Stimulated activated effector memory CD8-positive, alpha-beta T cell treated with anti-CD3 and anti-CD28 coated beads, Interleukin-12 subunit alpha, Interleukin-12 subunit beta, amount 100 ng/mL, for 72 hours (primary cell): ENCODE measurements at regions not wholly inside any gene's neighbourhood (a gene's known extent, or its start where the extent isn't known, plus 50 kb on each side); places are given as distances from the start of the nearest gene placed in this dataset.

Experiments
- ATAC-seq: fragments of 150-1000 bp; cut with Tn5 transposase; 2 replicates; pipeline ENCODE4 v1.10.0; 2021
- DNase-seq, 2 donors: peaks; one replicate each; pipeline ENCODE4 v3.0.0; 2021 to 2022; ENCODE audit warnings: low spot score in 2 of 2
- H3K27ac Mint-ChIP-seq: one replicate; pipeline ENCODE4 v1.8.0; 2022; ENCODE audit warnings: mild to moderate bottlenecking, mixed read lengths
- H3K36me3 Mint-ChIP-seq: one replicate; pipeline ENCODE4 v1.8.0; 2022; ENCODE audit warnings: mild to moderate bottlenecking, mixed read lengths
- H3K4me1 Mint-ChIP-seq: one replicate; pipeline ENCODE4 v1.8.0; 2022; ENCODE audit warnings: mixed read lengths
- H3K4me3 Mint-ChIP-seq: one replicate; pipeline ENCODE4 v1.8.0; 2022; ENCODE audit warnings: mild to moderate bottlenecking, mixed read lengths
- H3K9me3 Mint-ChIP-seq: one replicate; pipeline ENCODE4 v1.8.0; 2022; ENCODE audit warnings: mixed read lengths

DNA sequence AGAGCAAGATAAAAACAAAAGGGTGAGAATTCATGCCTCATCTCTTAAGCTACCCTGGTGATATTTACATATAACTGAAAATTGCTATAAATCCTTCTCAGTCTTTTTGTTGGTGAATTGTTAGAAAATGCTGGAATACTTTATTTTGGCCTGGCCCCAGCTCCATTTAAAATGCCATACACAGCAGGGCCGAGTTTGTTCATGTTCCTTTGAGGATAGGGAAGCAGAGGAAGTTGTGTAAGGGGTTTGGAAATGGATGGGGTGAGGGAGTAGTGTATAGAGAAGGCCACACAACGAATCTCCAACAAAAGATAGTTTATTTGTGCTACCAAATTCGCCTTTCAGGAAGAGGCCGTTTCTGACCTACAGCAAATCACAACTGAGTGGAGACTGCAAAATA is 78.6 kb upstream of the ADAMTS9 start:
- ATAC-seq (no peak), DNase-seq (no peak)
- H3K9me3 Mint-ChIP-seq: peaks cover 2% of the 10 kb centered on the region
- H3K4me3 Mint-ChIP-seq: no peak overlapping the region
- no peaks in the 10 kb centered on the region for H3K36me3 Mint-ChIP-seq
- H3K27ac Mint-ChIP-seq: no peak overlapping the region
- no peaks in the 10 kb centered on the region for H3K4me1 Mint-ChIP-seq

DNA sequence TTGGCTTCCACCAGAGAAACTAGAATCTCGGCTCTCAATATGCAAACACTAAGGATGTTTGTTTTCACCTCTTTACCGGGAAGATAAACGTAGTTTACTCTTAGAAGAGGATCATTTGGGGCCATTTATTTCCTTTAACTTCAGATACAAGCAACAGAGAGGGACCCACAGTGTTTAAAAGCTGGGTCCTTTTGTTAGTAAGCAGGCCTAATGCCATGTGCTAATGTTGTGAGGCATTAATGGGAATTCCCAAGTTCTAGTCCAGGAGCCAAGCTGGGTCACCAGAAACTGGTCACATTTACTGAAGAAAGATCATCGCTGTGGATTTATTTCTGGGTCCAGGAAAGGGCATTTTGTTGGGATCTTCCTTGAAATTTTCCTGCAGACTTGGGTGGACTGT is 78.1 kb upstream of the ADAMTS9 start:
- DNase-seq (no peak), ATAC-seq (no peak)
- H3K27ac Mint-ChIP-seq: no peak overlapping the region
- H3K4me1 Mint-ChIP-seq: no peaks in the 10 kb centered on the region
- H3K4me3 Mint-ChIP-seq: no peak overlapping the region
- H3K36me3 Mint-ChIP-seq: no peaks in the 10 kb centered on the region
- peaks cover 3% of the 10 kb centered on the region for H3K9me3 Mint-ChIP-seq

DNA sequence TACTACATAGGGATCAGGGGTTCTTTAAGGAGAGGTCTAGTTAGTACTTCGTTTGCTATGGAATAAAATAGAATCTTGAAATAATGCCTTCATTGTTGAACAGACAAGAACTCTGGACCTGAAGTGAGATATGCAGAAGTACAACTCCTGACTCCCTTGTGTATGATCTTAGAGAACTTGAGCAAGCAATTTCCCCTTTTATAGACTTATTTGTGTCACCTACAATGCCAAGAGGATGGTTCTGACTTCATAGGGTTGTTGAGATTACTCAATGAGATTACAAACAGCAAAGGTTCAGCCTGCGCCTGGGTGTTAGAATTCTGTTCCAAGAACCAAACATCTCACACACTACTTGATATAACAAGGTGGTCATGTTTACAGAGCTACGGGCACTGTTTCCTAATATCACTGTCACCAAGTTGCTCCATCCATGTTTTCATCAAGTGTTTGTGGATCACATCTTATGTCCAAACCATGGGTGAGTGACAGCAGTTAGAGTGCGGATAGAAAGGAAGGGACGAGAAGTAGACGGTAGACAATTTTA is 76.7 kb upstream of the ADAMTS9 start:
- Mint-ChIP-seq H3K9me3 (peaks cover 3% of the 10 kb centered on the region), H3K36me3 (no peaks in the 10 kb centered on the region), H3K4me1 (no peaks in the 10 kb centered on the region), H3K27ac (no peak overlapping the region), H3K4me3 (no peak overlapping the region)
- no peak for ATAC-seq
- DNase-seq: no peak

DNA sequence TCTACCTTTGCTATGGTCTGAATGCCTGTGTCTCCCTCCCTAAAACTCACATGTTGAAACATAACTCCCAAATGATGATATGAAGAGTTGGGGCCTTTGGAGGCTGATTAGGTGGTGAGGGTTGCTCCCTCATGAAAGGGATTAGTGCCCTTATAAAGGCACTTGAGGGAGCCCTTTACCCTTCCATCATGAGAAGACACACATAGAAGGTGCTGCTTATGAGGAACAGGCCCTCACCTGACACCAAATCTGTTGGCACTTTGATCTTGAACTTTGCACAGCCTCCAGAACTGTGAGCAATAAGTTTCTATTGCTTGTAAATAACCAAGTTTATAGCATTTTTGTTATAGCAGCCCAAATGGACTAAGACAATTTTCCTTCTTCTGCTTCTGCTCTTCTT is 76.2 kb upstream of the ADAMTS9 start:
- ATAC-seq (no peak), DNase-seq (no peak)
- no peak overlapping the region for H3K27ac Mint-ChIP-seq
- H3K9me3 Mint-ChIP-seq: peaks cover 3% of the 10 kb centered on the region
- H3K36me3 Mint-ChIP-seq: no peaks in the 10 kb centered on the region
- H3K4me3 Mint-ChIP-seq: no peak overlapping the region
- no peaks in the 10 kb centered on the region for H3K4me1 Mint-ChIP-seq

DNA sequence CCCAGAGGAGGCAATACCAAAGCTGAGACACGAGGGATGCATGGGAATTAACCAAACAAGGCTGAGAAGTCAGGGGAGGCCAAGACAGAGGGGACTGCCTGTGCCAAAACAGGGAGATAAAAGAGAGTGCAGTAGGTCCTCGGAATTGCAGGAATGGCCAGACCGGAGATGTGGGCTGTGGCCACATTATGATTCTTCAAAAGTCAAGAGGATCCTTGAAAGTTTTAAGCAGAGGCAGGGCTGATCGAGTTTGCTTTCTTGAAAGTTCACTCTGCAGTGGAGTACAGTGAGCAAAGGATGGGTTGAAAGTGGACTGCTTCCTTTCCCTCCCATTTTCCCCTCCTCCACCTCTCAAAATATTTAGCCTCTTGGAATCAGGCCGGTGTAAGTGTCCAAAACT is 73.9 kb upstream of the ADAMTS9 start:
- no peak overlapping the region for H3K4me3 Mint-ChIP-seq
- no peaks in the 10 kb centered on the region for H3K4me1 Mint-ChIP-seq
- ATAC-seq (no peak), DNase-seq (no peak)
- peaks cover 3% of the 10 kb centered on the region for H3K9me3 Mint-ChIP-seq
- H3K36me3 Mint-ChIP-seq: no peaks in the 10 kb centered on the region
- H3K27ac Mint-ChIP-seq: no peak overlapping the region

DNA sequence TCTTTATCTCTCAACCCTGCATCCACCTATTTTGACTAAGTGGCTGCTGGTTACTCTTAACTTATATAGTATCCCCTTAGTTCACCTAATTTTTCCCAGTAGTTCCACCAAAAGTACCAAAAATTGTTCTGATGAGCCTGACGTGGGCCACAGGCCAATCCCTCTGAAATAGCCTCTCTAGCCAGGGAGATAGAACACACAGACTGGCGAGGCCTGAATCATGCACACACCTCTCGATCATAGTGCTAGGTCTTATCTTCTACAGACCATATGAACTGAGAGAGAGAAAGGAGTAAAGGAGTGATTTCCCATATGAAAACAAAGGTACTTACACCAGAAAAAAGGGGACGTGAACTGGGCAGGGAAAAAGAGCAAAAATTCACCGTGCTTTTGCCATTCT is 72.5 kb upstream of the ADAMTS9 start:
- Mint-ChIP-seq H3K9me3 (peaks cover 3% of the 10 kb centered on the region), H3K4me3 (no peak overlapping the region), H3K27ac (no peak overlapping the region), H3K36me3 (no peaks in the 10 kb centered on the region), H3K4me1 (no peaks in the 10 kb centered on the region)
- DNase-seq (no peak), ATAC-seq (no peak)

DNA sequence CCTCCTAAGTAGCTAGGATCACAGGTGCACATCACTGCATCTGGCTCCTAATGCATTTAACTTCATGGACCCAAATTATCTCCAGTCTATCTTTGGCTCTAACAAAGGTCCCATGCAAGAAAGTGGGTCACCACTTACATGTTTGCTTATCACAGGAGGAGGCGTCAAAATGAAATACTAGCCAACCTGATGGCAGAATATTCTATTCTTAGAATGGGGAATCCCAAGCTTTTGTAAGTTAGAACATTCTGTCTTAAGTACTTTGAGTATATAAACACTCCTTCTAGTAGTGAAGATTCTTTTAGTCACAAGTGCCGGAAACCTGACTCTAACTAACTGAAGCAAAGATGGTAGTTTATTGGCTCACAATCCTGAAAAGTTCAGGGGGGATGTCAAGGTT is 72.0 kb upstream of the ADAMTS9 start:
- no peak overlapping the region for H3K4me3 Mint-ChIP-seq
- H3K4me1 Mint-ChIP-seq: no peaks in the 10 kb centered on the region
- DNase-seq: no peak
- no peaks in the 10 kb centered on the region for H3K36me3 Mint-ChIP-seq
- no peak for ATAC-seq
- peaks cover 3% of the 10 kb centered on the region for H3K9me3 Mint-ChIP-seq
- no peak overlapping the region for H3K27ac Mint-ChIP-seq

DNA sequence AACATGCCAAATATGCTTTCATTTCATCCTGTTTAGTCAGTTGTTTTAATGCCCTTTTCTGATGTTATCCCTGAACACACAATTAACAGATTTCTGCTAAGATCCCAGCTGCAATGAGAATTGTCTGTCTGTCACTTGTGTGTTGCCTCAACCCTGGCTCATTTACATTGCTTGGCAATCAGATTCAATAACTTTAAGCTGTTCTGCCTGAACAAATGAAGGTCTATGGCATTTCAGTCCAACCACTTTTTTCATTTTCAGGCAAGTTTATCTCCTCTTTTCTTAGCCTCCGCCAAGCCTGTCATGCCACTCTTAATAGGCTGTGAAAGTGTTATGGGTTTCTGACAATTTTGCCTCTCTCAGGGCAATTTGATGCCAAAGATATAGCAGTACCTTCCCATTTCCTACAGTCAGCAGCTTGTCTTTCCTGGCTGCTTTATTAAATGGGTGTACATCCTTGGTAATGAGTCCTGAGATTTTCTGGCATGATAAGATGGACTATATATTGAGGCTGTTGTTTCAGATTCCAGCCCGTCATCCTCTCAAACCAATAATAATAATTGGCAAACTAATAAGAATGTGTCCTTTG is 68.7 kb upstream of the ADAMTS9 start:
- H3K4me1 Mint-ChIP-seq: no peaks in the 10 kb centered on the region
- no peak overlapping the region for H3K4me3 Mint-ChIP-seq
- no peaks in the 10 kb centered on the region for H3K36me3 Mint-ChIP-seq
- H3K9me3 Mint-ChIP-seq: peaks cover 4% of the 10 kb centered on the region
- ATAC-seq (no peak), DNase-seq (no peak)
- no peak overlapping the region for H3K27ac Mint-ChIP-seq

DNA sequence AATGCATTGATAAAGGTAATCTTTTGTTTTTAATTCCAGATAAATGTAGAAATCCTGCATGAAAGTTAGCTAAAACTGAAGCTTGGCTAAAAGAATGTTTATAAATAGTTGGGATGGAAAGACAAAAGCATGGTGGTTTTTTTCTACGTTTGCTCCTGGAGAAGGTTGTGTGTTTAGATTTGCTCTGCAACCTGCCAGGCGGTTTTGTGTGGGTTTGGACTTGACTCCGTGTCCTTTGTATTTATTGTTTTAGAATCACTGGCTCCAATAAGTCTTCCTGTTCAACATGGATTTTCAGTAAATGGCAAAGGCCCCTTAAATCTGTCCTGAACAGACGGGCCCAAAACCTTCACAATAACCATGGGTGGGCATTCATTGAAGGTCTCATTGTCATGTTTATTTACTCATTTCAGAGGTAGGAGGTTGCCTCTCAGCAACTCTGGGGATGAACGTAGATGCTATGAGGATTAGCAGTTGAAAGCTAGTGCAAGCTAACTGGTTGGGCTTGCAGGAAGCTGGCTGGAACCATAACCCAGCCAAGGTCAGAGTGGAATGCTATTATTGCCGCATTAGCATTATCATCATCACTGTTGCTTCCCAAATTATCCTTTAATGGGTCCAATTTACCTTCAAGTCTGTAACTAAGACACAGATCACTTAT is 60.6 kb upstream of the ADAMTS9 start:
- Mint-ChIP-seq H3K9me3 (peaks cover 5% of the 10 kb centered on the region), H3K36me3 (no peaks in the 10 kb centered on the region), H3K4me3 (no peak overlapping the region), H3K27ac (no peak overlapping the region), H3K4me1 (no peaks in the 10 kb centered on the region)
- no peak for DNase-seq
- ATAC-seq: no peak

DNA sequence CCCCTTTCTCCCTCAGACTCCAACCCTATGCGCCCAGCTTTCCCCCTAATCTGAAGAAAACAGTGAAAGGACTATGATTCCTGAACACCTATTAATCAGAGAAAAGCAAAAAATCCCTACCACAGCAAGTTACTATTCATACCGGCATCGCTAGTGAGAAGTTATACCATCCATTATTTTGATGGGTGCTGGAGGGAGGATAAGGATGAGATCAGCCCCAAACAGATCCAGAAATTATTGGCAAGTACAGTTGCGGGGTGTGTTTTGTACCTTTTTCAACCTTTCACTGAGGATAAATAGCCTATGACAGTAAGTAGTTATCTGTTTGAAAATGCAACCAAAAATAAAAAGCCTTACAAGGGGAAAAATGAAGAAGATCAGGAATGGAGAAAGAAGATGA is 59.9 kb upstream of the ADAMTS9 start:
- H3K36me3 Mint-ChIP-seq: no peaks in the 10 kb centered on the region
- no peak overlapping the region for H3K4me3 Mint-ChIP-seq
- H3K27ac Mint-ChIP-seq: no peak overlapping the region
- H3K4me1 Mint-ChIP-seq: no peaks in the 10 kb centered on the region
- H3K9me3 Mint-ChIP-seq: peaks cover 5% of the 10 kb centered on the region
- ATAC-seq: no peak
- DNase-seq: no peak

DNA sequence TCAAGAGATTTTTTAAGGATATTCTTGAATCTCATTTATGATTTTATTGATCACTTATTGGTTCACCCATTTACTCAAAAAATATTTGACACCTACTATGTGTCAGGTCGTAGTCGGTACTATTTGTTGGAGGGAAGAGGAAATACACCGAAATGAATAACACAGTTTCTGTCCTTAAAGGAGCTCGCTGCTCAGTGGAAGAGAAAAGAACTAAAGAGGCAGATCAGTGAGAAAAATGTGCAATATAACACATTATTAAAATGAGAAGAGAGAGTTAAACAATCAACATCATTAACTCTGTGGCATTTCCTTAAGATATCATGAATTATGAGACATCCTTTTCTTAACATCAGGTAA is 56.1 kb upstream of the ADAMTS9 start:
- ATAC-seq (no peak), DNase-seq (no peak)
- Mint-ChIP-seq H3K4me3 (no peak overlapping the region), H3K27ac (no peak overlapping the region), H3K4me1 (no peaks in the 10 kb centered on the region), H3K36me3 (no peaks in the 10 kb centered on the region), H3K9me3 (peaks cover 9% of the 10 kb centered on the region)

DNA sequence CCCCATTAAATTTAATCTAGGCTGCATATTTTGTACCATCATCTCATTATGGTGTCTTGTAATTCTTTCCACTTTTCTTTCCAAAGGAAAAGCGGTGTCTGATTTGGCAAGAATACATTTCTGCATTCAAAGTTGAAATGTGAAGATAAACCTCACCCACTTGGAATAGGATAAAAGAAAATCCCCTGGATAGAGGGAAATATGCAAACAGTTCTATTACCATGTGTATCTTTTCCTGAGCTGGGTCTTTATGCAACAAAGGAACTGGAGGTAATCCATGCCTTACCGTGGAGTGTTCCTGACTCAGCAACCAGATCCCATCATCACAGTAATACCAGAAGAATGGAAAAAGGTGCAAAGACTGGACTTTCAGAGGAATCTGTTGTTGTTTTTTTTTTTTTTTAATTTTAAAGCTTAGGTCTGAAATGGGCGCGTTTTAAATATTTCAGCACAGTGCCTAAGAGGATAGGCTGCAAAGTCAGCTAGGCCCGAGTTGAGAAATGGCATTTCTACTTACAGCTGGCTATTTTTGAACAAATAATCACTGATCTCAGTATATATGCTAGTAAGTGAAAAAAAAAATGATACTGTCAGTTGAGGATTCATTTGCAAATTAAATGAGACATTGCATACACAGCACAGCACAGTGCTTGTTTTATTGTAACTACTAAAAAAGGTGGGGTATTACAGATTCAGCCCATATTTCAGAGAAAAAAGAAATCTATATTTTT is 55.5 kb upstream of the ADAMTS9 start:
- DNase-seq: no peak
- H3K27ac Mint-ChIP-seq: no peak overlapping the region
- no peak overlapping the region for H3K4me3 Mint-ChIP-seq

DNA sequence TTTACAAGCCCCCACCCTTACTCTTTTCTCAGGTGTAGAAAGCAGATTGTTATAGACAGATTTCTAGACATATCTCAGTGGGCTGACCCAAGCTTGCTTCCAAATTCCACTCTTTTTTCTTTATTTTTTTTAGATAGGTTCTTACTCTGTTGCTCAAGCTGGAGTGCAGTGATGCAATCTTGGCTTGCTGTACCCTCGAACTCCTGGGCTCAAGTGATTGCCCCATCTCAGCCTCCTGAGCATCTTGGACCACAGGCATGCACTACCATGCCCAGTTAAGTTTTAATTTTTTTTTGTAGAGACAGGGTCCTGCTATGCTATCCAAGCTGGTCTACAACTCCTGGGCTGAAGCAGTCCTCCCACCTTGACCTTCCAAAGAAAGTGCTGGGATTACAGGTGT is 53.5 kb upstream of the ADAMTS9 start:
- Mint-ChIP-seq H3K4me3 (no peak overlapping the region), H3K27ac (no peak overlapping the region), H3K9me3 (peaks cover 12% of the 10 kb centered on the region), H3K36me3 (no peaks in the 10 kb centered on the region), H3K4me1 (no peaks in the 10 kb centered on the region)
- DNase-seq (no peak), ATAC-seq (no peak)

More for the DNA sequence above, 55.5 kb upstream of the ADAMTS9 start:
- Mint-ChIP-seq H3K4me1 (no peaks in the 10 kb centered on the region), H3K9me3 (peaks cover 9% of the 10 kb centered on the region), H3K36me3 (no peaks in the 10 kb centered on the region)
- no peak for ATAC-seq

DNA sequence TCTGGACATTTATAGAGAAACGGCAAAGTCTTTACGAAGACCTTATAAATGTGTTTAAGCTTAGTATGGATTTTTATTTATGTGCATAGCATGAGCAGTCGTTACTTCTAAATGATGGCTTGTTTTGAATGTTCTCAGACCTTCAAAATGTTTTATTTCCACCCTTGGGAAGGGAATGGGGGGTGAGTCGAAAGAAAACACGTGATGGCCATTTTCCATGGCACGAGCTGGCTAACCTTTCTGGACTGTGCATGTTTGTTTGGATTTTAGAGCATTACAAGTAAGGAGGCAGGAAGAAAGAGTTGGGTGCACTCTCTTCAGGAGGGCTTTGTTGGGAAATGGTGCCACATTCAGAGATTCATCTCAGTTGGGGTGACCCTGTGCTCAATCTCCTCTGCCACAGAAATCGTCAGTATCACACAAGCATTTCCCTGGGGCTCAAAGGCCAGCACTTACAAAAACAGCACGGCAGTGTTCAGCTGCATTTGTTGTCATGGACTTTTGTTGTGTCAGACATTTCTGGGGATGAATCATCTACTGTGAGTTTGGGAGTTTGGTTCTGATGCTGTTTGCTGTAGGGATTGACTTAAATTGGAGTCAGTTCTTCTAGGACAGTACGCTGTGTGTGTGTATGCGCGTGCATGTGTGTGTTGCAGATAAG is 52.3 kb upstream of the ADAMTS9 start:
- Mint-ChIP-seq H3K9me3 (peaks cover 12% of the 10 kb centered on the region), H3K4me3 (no peak overlapping the region), H3K27ac (no peak overlapping the region), H3K4me1 (no peaks in the 10 kb centered on the region), H3K36me3 (no peaks in the 10 kb centered on the region)
- no peak for DNase-seq
- no peak for ATAC-seq
